ENCODE measurements at regions not wholly inside any gene's neighbourhood (a gene's known extent, or its start where the extent isn't known, plus 50 kb on each side); places are given as distances from the start of the nearest gene placed in this dataset.

- DNase-seq: no peak
Measured at GRCh38 chr2:193783681-193784080, 1588.9 kb upstream of the TMEFF2 start.

GRCh38 chr2:193778293-193778692, 1583.6 kb upstream of the TMEFF2 start:
- no peak for DNase-seq

- peak; percentile 2 for DNase-seq
Measured at GRCh38 chr2:193776988-193777387, 1582.3 kb upstream of the TMEFF2 start.

- DNase-seq: no peak
Measured at GRCh38 chr2:193774166-193774565, 1579.4 kb upstream of the TMEFF2 start.

- no peak for DNase-seq
Measured at GRCh38 chr2:193751299-193751698, 1556.6 kb upstream of the TMEFF2 start.

- DNase-seq: no peak
Measured at GRCh38 chr2:193749485-193749884, 1554.8 kb upstream of the TMEFF2 start.

GRCh38 chr2:193743089-193743488, 1548.4 kb upstream of the TMEFF2 start:
- DNase-seq: no peak

- no peak for DNase-seq
Measured at GRCh38 chr2:193738892-193739291, 1544.2 kb upstream of the TMEFF2 start.

GRCh38 chr2:193712912-193713311, 1518.2 kb upstream of the TMEFF2 start:
- no peak for DNase-seq

GRCh38 chr2:193703411-193703810, 1508.7 kb upstream of the TMEFF2 start:
- DNase-seq: no peak

GRCh38 chr2:193701484-193701883, 1506.8 kb upstream of the TMEFF2 start:
- DNase-seq: no peak

- DNase-seq: no peak
Measured at GRCh38 chr2:193695367-193695766, 1500.6 kb upstream of the TMEFF2 start.

- no peak for DNase-seq
Measured at GRCh38 chr2:193693758-193694157, 1499.0 kb upstream of the TMEFF2 start.

GRCh38 chr2:193690572-193690971, 1495.8 kb upstream of the TMEFF2 start:
- DNase-seq: no peak

- no peak for DNase-seq
Measured at GRCh38 chr2:193687195-193687594, 1492.5 kb upstream of the TMEFF2 start.

GRCh38 chr2:193679847-193680246, 1485.1 kb upstream of the TMEFF2 start:
- DNase-seq: no peak

GRCh38 chr2:193670478-193670877, 1475.7 kb upstream of the TMEFF2 start:
- DNase-seq: no peak

- no peak for DNase-seq
Measured at GRCh38 chr2:193668557-193669323, 1474.0 kb upstream of the TMEFF2 start.

- no peak for DNase-seq
Measured at GRCh38 chr2:193627927-193628272, 1433.2 kb upstream of the TMEFF2 start.

- DNase-seq: no peak
Measured at GRCh38 chr2:193627187-193627926, 1432.6 kb upstream of the TMEFF2 start.

- no peak for DNase-seq
Measured at GRCh38 chr2:193608451-193608850, 1413.7 kb upstream of the TMEFF2 start.

- DNase-seq: no peak
Measured at GRCh38 chr2:193590831-193591230, 1396.1 kb upstream of the TMEFF2 start.

GRCh38 chr2:193584522-193584938, 1389.8 kb upstream of the TMEFF2 start:
- peak; percentile 12 for DNase-seq

GRCh38 chr2:193583638-193584400, 1389.1 kb upstream of the TMEFF2 start:
- peak; percentile 49 for DNase-seq

Measured in NCI-H524 treated with DMSO at 0.1 percent for 48 hours (cell line).